Memory B cell (primary cell): ENCODE measurements at regions not wholly inside any gene's neighbourhood (a gene's known extent, or its start where the extent isn't known, plus 50 kb on each side); places are given as distances from the start of the nearest gene placed in this dataset.
"Not testable (repeated sequence)": the region's sequence is repeated elsewhere in the genome, so short reads cannot be mapped to it uniquely, and the experiment has no call there.

ENCODE experiments used
- ATAC-seq: fragments of 150-1000 bp; cut with Tn5 transposase; 2 replicates; pipeline ENCODE4 v1.10.0; 2021; ENCODE audit warnings: low read depth, mild to moderate bottlenecking, moderate library complexity
- DNase-seq, 2 donors: peaks; one replicate each; pipeline ENCODE4 v3.0.0; 2022; ENCODE audit warnings: low spot score in 2 of 2
- H3K27ac Mint-ChIP-seq: one replicate; pipeline ENCODE4 v1.8.0; 2022; ENCODE audit warnings: mild to moderate bottlenecking, moderate library complexity, mixed read lengths
- H3K27me3 Mint-ChIP-seq: one replicate; pipeline ENCODE4 v1.8.0; 2022; ENCODE audit warnings: mixed read lengths
- H3K36me3 Mint-ChIP-seq: one replicate; pipeline ENCODE4 v1.8.0; 2022; ENCODE audit warnings: mild to moderate bottlenecking, mixed read lengths
- H3K4me1 Mint-ChIP-seq: one replicate; pipeline ENCODE4 v1.8.0; 2022; ENCODE audit warnings: mixed read lengths
- H3K4me3 Mint-ChIP-seq: one replicate; pipeline ENCODE4 v1.8.0; 2022; ENCODE audit warnings: mild to moderate bottlenecking, moderate library complexity, mixed read lengths
- H3K9me3 Mint-ChIP-seq: one replicate; pipeline ENCODE4 v1.8.0; 2022; ENCODE audit warnings: mixed read lengths

- DNase-seq = no peak
- Mint-ChIP-seq H3K27ac (no peak overlapping the region), H3K9me3 (peaks cover 18% of the 10 kb centered on the region), H3K36me3 (no peaks in the 10 kb centered on the region), H3K4me3 (no peak overlapping the region), H3K27me3 (no peaks in the 10 kb centered on the region), H3K4me1 (no peaks in the 10 kb centered on the region)
- ATAC-seq = no peak
Observed at GRCh38 chr10:83754857-83755256, 384.5 kb upstream of the GHITM start.

GRCh38 chr10:83760142-83760541 is 379.2 kb upstream of the GHITM start:
- H3K36me3 Mint-ChIP-seq = no peaks in the 10 kb centered on the region
- no peak overlapping the region for H3K4me3 Mint-ChIP-seq
- no peaks in the 10 kb centered on the region for H3K4me1 Mint-ChIP-seq
- H3K9me3 Mint-ChIP-seq = peaks cover 5% of the 10 kb centered on the region
- H3K27me3 Mint-ChIP-seq = no peaks in the 10 kb centered on the region
- no peak overlapping the region for H3K27ac Mint-ChIP-seq
- ATAC-seq (no peak), DNase-seq (no peak)

- Mint-ChIP-seq H3K27me3 (no peaks in the 10 kb centered on the region), H3K4me3 (no peak overlapping the region), H3K27ac (no peak overlapping the region), H3K9me3 (no peaks in the 10 kb centered on the region), H3K4me1 (no peaks in the 10 kb centered on the region), H3K36me3 (no peaks in the 10 kb centered on the region)
- ATAC-seq (no peak), DNase-seq (no peak)
Observed at GRCh38 chr10:83764666-83765065, 374.6 kb upstream of the GHITM start.

- Mint-ChIP-seq H3K9me3 (no peaks in the 10 kb centered on the region), H3K4me1 (no peaks in the 10 kb centered on the region), H3K27ac (no peak overlapping the region), H3K4me3 (no peak overlapping the region), H3K27me3 (no peaks in the 10 kb centered on the region), H3K36me3 (no peaks in the 10 kb centered on the region)
- no peak for ATAC-seq
- no peak for DNase-seq
Observed at GRCh38 chr10:83765731-83766130, 373.6 kb upstream of the GHITM start.

GRCh38 chr10:83769281-83769820 is 370.0 kb upstream of the GHITM start:
- DNase-seq (no peak), ATAC-seq (no peak)
- H3K4me3 Mint-ChIP-seq = no peak overlapping the region
- H3K9me3 Mint-ChIP-seq = peaks cover 3% of the 10 kb centered on the region
- H3K27me3 Mint-ChIP-seq = no peaks in the 10 kb centered on the region
- H3K27ac Mint-ChIP-seq = no peak overlapping the region
- H3K4me1 Mint-ChIP-seq = no peaks in the 10 kb centered on the region
- H3K36me3 Mint-ChIP-seq = no peaks in the 10 kb centered on the region

- ATAC-seq, H3K27me3 Mint-ChIP-seq, H3K36me3 Mint-ChIP-seq: not testable (repeated sequence)
Observed at GRCh38 chr10:83786701-83787100, 352.6 kb upstream of the GHITM start.

GRCh38 chr10:83801983-83802382 is 337.3 kb upstream of the GHITM start:
- no peak for ATAC-seq
- H3K4me1 Mint-ChIP-seq = no peaks in the 10 kb centered on the region
- H3K36me3 Mint-ChIP-seq = no peaks in the 10 kb centered on the region
- no peaks in the 10 kb centered on the region for H3K27me3 Mint-ChIP-seq
- H3K4me3 Mint-ChIP-seq = no peak overlapping the region
- no peak for DNase-seq
- H3K27ac Mint-ChIP-seq = no peak overlapping the region
- peaks cover 9% of the 10 kb centered on the region for H3K9me3 Mint-ChIP-seq

More at GRCh38 chr10:83786701-83787100, 352.6 kb upstream of the GHITM start:
- H3K4me3 Mint-ChIP-seq, H3K4me1 Mint-ChIP-seq, H3K27ac Mint-ChIP-seq, H3K9me3 Mint-ChIP-seq, DNase-seq: not testable (repeated sequence)

GRCh38 chr10:83806717-83807116 is 332.6 kb upstream of the GHITM start:
- H3K27me3 Mint-ChIP-seq = no peaks in the 10 kb centered on the region
- H3K4me3 Mint-ChIP-seq = no peak overlapping the region
- H3K9me3 Mint-ChIP-seq = peaks cover 2% of the 10 kb centered on the region
- no peaks in the 10 kb centered on the region for H3K36me3 Mint-ChIP-seq
- DNase-seq = no peak
- no peak overlapping the region for H3K27ac Mint-ChIP-seq
- ATAC-seq = no peak
- H3K4me1 Mint-ChIP-seq = no peaks in the 10 kb centered on the region

GRCh38 chr10:83809001-83809400 is 330.3 kb upstream of the GHITM start:
- H3K27me3 Mint-ChIP-seq = no peaks in the 10 kb centered on the region
- no peak for ATAC-seq
- DNase-seq = no peak
- H3K4me3 Mint-ChIP-seq = no peak overlapping the region
- H3K36me3 Mint-ChIP-seq = no peaks in the 10 kb centered on the region
- no peak overlapping the region for H3K27ac Mint-ChIP-seq
- no peaks in the 10 kb centered on the region for H3K9me3 Mint-ChIP-seq
- no peaks in the 10 kb centered on the region for H3K4me1 Mint-ChIP-seq

- DNase-seq (no peak), ATAC-seq (no peak)
- no peak overlapping the region for H3K27ac Mint-ChIP-seq
- no peaks in the 10 kb centered on the region for H3K36me3 Mint-ChIP-seq
- H3K27me3 Mint-ChIP-seq = peaks cover 3% of the 10 kb centered on the region
- no peaks in the 10 kb centered on the region for H3K4me1 Mint-ChIP-seq
- H3K9me3 Mint-ChIP-seq = peaks cover 1% of the 10 kb centered on the region
- H3K4me3 Mint-ChIP-seq = no peak overlapping the region
Observed at GRCh38 chr10:83816942-83817341, 322.4 kb upstream of the GHITM start.

- ATAC-seq = no peak
- Mint-ChIP-seq H3K4me3 (no peak overlapping the region), H3K4me1 (no peaks in the 10 kb centered on the region), H3K36me3 (no peaks in the 10 kb centered on the region), H3K27ac (no peak overlapping the region), H3K9me3 (peaks cover 1% of the 10 kb centered on the region), H3K27me3 (peaks cover 3% of the 10 kb centered on the region)
- no peak for DNase-seq
Observed at GRCh38 chr10:83817797-83818196, 321.5 kb upstream of the GHITM start.

GRCh38 chr10:83819609-83820008 is 319.7 kb upstream of the GHITM start:
- ATAC-seq (no peak), DNase-seq (no peak)
- H3K36me3 Mint-ChIP-seq = no peaks in the 10 kb centered on the region
- no peak overlapping the region for H3K4me3 Mint-ChIP-seq
- H3K27me3 Mint-ChIP-seq = peaks cover 3% of the 10 kb centered on the region
- H3K9me3 Mint-ChIP-seq = peaks cover 1% of the 10 kb centered on the region
- H3K27ac Mint-ChIP-seq = no peak overlapping the region
- H3K4me1 Mint-ChIP-seq = no peaks in the 10 kb centered on the region

- DNase-seq (no peak), ATAC-seq (no peak)
- Mint-ChIP-seq H3K4me1 (no peaks in the 10 kb centered on the region), H3K4me3 (no peak overlapping the region), H3K36me3 (no peaks in the 10 kb centered on the region), H3K27ac (no peak overlapping the region), H3K27me3 (peaks cover 3% of the 10 kb centered on the region), H3K9me3 (peaks cover 1% of the 10 kb centered on the region)
Observed at GRCh38 chr10:83820033-83820432, 319.3 kb upstream of the GHITM start.

GRCh38 chr10:83824099-83824498 is 315.2 kb upstream of the GHITM start:
- H3K4me1 Mint-ChIP-seq = no peaks in the 10 kb centered on the region
- no peaks in the 10 kb centered on the region for H3K36me3 Mint-ChIP-seq
- ATAC-seq = no peak
- peaks cover 2% of the 10 kb centered on the region for H3K27me3 Mint-ChIP-seq
- H3K4me3 Mint-ChIP-seq = no peak overlapping the region
- no peak for DNase-seq
- peaks cover 1% of the 10 kb centered on the region for H3K9me3 Mint-ChIP-seq
- H3K27ac Mint-ChIP-seq = no peak overlapping the region

- H3K4me3 Mint-ChIP-seq = no peak overlapping the region
- H3K9me3 Mint-ChIP-seq = no peaks in the 10 kb centered on the region
- no peaks in the 10 kb centered on the region for H3K27me3 Mint-ChIP-seq
- H3K36me3 Mint-ChIP-seq = no peaks in the 10 kb centered on the region
- ATAC-seq (no peak), DNase-seq (no peak)
- H3K27ac Mint-ChIP-seq = no peak overlapping the region
- H3K4me1 Mint-ChIP-seq = no peaks in the 10 kb centered on the region
Observed at GRCh38 chr10:83834096-83834495, 305.2 kb upstream of the GHITM start.
